HG03095 (cell line): ENCODE measurements at regions not wholly inside any gene's neighbourhood (a gene's known extent, or its start where the extent isn't known, plus 50 kb on each side); places are given as distances from the start of the nearest gene placed in this dataset.

ENCODE experiments used
- ATAC-seq: cut with Tn5 transposase; IDR thresholded peaks from one replicate; pipeline ENCODE4 v1.9.1; 2021; ENCODE audit warnings: moderate library complexity; ENCODE audit not compliant: unreplicated experiment

DNA sequence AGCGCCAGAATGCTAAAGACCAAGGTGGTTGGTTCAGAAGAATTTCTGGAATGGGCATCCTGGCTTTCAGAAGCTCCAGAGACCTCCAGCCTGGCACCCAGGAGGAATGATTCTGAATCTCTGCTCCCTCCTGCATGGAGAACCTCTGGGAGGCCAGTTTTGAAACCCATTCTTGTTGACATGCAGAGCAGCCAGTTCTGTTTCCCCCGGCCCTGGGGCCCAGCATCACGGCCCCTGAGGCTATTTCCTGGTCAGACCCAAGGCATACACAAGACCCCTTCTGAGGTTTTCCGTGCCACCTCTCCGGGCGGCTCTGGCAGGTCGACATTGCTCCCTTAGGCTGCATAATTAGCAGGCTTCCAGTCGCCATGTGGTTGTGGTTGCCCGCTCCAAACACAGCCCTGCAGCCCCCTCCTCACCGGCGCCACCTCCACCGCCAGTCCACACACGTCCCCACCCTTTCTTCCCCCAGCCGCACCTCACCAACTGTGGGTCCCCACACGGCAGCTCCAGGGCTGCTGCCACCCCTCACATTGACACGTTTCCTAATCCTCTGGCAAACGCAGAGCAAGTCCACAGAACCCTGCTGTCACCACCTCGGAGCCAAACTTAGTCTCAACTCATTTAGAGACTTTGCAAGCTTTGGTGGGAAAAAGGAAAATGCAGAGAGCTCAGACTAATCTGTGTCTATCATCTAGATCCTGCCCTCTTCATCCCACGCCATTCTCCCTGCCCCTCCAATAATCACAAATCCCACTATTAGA lies 367.1 kb downstream of the SOX9 start:
- ATAC-seq: no peak

DNA sequence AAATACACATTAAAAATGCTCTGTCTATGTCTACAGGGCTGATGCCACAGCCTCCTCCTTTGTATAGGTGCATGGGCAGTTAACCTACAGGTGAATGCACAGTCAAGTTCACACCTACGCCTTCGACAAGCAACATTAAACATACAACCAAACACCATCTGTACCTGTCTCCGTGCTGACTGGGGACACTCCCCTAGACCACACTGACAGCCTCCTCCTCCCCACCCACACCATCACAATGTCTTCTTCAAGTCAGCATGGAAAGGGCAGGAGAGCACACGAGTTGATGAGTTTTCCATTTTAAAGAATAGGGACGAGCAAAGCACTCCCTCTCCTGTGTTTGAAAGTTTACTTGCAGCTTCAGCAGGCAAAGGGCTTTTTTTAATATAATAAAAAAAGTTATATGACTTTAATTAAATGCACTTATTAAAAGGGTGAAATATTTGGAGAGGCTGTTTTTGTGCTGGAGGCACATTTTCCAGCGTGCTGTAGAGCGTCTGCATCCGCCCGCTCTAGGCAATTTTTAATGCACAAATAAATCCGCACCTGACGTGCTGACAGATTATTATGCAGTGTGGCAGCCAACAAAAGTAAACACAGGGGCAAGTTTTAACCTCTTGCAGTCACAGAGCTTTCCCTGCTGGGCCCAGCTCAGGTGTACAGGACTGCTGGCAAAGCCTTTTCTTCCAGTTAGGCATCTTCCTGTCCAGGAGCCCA lies 367.9 kb downstream of the SOX9 start:
- no peak for ATAC-seq

DNA sequence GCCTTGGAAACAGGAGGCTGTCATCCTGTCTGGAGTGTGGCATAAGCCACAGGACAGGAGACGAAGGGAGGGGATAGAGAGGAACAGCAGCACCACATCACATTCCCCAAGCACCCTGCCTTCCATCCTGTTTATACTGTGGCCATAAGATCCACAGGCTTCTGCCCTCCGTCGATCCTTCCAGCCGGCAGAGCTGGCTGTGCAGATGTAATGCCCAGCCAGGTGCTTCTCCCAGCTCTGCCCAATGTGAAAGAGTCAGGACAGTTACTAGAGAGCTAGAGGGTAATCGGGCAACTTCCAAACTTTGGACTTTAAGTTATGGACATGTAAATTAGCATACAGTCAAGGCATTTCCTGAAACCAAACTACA lies 368.4 kb downstream of the SOX9 start:
- ATAC-seq: no peak

DNA sequence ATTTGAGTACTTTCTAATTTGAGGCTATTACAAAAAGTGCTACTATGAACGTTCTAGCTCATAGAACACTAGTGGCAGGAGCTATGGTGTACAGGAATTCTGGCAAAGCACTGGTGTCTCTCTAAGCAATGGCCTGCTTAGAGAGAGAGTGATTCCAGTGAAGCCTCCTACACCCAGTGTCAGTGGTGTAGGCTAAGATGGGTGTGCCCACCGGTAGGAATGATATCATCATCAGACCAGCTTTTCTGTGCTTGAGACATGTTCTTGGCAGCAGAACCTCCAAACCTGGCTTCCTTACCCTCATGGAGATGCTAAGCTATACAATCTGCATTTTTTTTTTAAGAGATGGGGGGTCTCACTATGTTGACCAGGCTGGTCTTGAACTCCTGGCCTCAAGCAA lies 370.3 kb downstream of the SOX9 start:
- ATAC-seq: no peak

DNA sequence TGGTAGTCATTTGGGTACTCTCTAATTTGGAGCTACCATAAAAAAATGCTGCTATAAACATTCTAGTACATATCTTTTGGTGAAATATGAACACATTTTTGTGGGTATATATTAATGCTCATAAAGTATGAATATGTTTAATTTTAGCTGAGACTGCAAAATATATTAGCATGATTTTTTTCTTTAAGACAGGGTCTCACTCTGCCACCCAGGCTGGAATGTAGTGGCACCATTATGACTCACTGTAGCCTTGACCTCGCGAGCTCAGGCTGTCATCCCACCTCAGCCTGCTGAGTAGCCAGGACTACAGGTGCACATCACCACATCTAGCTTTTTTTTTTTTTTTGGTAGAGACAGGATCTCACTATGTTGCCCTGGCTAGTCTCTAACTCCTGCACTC lies 371.7 kb downstream of the SOX9 start:
- ATAC-seq: no peak

DNA sequence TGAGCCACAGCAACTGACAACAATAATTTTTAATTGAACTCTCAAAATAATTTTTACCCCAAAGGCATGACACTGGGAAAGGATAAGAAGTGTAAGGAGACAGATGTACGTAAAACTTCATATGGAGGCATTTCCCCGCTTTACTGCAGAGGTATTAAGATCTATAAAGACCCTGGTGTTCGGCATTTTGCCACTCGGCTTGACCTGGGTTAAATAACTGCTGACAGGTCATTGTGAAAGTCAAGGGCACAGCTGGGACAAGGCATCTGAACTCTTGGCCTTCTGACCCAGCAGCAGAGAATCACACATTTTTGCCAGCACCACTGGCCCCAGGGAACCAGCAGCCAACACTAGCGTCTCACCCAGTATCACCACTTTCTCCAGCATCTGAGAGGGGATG lies 372.1 kb downstream of the SOX9 start:
- ATAC-seq: no peak

DNA sequence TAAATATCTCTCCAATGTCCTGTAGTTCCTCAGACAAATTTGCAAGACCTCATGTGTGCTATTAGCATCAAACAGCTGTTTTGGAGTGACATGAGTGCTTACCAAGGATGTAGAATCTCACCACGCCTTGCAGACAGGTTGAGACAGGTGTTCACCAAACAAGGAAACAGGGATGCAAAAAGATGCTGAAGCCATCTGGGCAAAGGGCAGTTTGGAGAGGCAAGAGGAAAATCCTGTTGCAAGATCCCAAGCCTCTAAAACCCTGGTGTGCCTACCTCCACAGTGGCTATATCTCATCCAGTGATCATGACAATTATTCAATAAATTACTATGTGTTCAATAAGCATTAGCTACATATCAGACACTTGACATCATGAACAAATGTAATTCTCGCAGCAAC lies 373.7 kb downstream of the SOX9 start:
- no peak for ATAC-seq

DNA sequence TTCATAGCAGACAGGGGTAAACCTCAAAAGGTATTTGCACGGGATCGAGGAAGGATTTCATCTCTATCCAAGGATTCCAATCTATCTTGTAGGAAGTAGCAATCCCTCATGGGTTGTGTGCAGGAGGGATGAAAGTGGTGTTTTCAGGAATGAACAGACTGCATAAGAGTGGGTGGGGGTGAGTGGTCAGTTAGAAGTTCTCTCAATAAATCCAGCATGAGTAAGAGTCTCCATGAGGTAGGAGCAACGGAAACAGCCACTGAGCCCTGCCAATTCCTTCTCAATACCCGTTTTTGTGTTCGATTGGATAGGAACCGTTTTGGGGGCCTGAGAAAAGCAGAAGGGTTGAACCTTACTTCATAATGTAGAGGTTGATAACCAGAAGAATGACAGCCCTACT lies 375.6 kb downstream of the SOX9 start:
- ATAC-seq: no peak

DNA sequence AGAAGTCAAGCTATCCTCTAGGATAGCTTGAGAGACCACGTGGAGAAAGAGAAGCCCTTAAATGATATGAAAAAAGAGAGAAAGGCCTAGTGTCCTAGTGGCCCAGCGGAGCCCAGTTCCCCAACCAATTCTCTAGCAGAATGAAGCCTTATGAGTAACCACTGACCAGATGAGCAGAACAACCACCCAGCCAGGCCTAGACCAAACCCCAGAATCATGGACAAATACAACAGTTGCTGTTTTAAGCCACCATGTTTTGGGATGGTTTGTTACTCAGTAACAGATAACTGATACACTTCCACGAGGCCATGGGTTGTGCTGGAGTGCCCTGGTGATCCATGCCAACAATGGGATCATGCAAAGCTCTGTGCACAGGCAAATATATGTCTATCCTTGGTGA lies 377.1 kb downstream of the SOX9 start:
- no peak for ATAC-seq

DNA sequence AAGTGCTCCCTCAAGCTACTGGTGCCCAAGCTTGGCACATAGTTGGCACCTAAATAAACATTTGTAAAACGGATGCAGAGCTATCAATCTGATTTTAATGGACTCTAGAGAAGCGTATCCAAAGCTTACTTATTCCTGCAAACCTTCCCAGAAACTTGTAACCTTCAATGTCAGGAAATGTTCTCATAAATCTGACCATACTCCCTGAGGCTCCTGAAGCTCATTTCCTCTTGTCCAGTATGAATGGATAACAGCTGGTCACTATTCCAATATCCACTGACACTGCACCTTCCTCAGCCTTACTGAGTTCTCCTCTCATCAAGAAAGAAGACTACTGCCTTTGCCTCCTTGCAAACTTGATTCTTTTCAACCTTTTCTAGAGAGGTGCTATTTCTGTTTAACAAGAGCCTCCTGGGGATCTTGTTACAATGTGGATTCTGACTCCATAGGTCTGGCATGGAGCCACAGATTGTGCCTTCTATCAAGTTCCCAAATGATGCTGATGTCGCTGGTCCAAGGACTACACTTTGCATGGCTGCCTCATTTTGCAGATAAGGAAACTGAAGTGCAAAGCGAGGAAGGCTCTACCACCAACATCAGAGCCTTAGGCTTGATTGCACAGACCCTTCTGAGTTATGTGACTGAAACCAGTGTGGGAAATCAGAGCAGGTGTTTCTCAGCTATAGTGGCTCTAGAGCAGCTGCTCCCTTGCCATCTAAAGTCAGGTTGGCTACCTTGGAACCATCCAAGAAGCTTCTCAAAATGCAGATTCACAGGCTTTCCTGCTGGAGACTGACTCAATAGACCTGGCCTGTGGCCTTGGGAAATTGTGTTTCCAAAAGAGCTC lies 377.8 kb downstream of the SOX9 start:
- no peak for ATAC-seq

DNA sequence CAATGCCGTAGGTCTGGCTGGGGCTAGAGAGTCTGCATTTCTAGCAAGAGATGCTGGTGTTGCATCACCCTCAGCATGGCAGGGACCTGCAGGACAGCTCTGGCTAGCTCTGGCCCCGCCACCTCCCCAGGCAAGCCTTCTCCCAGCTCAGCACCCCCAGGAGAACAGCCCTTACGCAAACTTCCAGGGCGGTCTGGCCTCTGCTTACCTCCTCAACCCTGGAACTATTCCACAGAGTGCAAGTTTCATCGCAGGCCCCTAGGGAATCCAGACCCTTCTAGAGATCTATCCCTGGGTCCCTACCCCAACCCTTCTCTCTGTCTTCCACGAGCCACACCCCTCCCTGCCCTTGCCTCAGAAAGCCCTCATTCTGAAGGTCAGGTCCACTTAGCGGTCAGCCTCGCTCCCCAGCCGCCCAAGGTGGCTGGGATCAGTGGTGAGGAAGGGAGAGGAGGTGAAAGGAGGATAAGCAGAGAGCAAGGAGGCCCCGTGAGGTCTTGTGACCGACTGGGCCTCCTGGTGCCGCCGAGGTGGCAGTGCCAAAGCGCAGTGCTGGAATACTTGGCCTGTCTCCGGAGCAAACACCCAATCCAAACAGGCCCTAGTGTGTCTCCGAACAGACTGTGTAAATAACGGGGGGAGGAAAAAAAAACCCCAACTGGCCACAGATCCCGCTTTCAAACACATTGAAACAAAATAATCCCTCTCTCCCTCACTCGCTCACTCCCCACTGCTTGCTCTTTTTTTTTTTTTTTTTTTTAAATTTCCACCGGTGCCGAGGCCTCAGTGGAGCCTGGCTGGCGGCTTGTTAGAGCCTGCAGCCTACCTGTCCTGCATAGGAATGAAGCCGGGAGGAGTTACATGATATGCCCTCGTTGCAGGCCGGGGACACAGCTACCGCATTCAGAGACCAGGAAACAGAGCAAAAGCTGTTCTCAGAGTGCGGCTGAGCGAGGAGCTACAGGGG lies 380.9 kb downstream of the SOX9 start:
- ATAC-seq: no peak

DNA sequence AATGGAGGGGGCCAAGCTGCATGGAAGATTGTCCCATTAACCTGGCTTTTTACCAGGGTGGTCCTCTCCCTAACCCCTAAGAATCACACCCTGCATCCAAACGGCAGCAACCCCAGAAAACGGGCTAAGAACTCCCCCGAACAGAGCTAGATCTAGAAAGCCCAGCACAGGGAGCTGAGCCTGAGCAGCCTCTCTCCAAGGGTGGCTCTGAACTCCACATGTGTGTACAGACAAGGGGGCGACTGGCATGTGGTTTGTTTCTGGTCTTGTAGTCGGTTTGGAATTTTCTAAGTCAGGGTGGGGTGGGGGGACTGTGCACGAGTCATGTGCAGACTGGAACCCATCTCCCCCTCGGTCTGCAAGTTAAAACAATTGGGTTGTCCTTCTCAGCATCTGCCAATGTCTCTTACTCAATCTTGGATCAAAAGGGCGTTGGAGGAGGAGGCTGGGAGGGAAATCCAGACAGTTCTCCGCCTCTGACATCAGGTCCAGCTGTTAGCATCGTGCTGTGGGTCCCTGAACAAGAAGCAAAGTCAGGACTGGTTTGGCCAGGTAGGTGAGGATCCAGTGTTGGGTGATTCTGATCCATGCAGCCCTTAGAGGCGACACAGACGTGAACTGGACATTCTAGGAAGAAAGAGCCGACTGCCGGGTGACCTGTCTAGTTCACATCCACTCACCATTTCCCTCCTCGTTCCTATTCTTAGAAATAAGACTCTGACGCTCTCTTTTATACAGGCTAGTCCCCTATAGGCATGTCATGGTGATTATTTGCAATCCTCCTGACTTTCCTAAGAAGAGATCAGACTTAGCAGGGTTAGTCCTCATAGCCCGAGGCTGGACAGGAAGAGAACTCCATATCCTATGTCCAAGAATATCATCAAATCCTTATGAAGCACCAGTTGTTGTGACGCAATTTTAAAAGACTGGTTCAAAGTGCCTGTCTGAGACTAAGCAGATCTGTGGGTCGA lies 381.8 kb downstream of the SOX9 start:
- no peak for ATAC-seq

DNA sequence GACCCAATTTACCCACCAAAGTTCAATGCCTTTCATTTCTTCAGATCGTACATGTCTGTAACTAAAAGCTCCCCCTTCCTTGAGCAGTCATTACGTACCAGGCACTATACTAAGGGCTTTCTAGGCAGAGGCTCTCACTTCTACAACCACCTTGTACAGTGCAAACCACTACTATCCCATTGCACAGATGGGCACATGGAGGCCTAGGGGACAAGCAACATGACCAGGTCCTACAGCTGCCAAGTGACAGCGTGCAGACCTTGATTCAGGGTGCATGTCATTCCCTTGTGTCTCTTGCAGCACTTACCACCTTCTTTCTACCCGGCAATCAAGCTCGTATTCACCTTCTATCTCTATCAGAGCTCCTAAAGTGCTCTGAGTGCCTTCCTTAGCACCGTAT lies 382.7 kb downstream of the SOX9 start:
- ATAC-seq: no peak

DNA sequence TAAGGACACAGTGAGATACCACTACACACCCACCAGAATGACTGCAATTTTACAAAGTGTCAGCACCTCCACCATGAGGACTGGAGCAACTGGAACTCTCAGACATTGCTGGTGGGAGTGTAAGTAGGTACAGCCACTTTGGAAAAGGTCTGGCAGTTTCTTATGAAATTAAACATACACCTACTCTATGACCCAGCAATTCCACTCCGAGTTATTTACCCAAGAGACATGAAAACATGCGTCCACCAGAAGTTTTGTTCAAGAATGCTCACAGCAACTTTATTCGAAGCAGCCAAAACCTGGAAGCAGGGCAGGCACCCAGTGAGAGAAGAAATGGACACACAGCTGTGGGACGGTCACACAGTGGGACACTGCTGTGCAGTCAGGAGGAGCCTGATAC lies 384.0 kb downstream of the SOX9 start:
- no peak for ATAC-seq

DNA sequence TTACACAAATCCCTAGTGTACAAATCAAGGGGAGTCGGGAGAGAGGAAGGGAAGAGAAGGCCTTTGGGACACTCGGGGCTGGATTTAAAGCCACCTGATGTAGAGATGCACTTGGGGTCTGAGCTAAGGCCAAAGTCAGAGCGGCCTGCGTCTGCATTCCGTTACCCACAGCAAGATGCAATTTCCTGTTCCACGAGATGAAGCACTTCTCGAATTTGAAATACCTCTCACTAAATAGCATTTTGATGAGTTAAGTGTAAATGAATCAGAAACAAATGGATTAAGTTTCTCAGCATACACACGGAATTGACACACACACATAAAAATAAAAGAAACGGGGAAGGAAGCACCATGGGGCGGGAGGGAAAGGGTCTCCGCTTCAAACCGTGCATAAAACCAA lies 386.0 kb downstream of the SOX9 start:
- ATAC-seq: no peak

DNA sequence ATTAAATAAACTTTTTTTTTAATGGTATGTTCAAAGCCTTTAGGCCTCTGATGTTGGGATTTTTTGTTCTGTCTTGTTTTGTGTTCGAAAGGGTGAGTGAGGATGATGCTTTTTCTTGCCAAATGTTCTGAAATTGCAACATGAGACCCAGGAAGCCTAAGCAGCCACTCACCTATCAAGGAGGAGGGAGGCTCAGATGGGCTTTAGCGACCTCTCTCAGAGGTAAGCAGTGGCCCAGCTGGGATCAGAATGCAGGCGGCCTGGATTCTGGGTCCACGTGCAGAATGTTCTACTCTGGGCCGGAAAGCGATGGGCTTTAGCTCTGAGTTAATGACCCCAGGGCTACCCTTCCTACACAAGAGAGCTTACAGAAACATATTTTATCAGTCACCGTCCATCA lies 386.6 kb downstream of the SOX9 start:
- no peak for ATAC-seq

DNA sequence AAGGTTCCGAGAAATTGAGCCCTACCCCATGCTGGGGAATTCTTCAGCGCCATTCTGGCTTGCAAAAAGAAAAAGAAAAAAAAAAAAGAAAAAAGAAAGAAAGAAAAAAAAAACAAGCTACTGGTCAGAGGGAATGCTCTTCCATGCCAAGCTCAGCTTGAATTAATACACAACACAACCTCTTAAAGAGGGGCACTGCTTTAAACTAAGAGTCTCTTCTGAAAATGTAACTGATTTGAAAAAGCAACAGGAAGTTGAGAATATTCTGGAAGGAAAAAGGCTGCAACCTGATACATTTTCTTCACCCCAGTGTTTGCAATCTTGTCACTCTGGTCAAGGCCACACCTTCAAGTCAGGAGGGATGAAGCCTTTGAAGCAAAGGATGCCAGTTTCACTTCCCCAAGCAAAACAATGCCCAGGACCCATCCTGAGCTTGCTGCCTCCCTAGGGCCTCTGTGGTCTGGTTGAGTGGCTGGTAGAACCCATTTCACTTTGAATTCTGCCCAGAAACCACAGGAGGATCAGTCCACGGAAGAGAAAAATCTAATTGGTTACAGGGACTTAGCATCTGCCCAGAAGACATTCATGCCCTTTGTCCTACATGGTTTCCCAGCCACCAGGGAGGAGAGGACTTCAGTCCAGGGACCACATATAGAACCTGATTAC lies 389.7 kb downstream of the SOX9 start:
- ATAC-seq: no peak

DNA sequence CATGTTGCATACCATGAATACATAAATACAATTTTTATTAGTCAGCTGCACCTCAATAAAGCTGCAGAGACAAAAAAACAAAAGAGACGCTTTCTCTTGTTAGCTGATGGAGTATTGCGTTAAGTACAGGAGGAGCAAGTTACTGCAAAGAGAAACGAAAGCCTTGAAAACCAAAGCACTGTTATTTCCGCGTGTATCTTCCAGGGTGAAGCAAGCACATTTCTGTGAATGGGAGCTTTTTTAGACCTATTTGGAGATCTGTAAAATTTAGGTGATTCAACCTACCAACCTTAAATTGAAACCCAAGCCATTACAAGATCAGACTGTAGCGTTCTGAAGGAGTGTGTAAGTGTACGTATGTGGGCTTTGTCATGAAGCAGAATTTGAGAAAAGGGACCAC lies 390.4 kb downstream of the SOX9 start:
- ATAC-seq: no peak

DNA sequence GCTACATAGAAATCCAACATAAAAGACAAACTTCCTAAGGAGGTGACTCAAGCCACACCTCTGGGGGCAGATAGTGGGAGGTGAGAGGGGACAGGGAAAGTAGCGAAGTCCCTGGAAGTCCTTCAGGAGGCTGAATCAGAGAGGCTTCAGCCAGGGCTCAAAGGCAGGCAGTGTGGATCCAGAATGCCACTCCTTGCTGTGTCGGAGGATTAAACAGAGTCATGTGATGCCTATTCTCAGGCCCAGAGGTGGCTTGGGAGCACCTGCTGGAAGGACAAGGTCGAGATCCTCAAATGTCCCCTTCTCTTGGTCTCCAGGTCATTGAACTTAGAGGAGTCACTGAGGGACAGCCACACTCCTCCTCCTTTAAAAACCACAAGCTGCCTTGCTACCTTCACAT lies 391.1 kb downstream of the SOX9 start:
- no peak for ATAC-seq
